Kidney capillary endothelial cell (primary cell): ENCODE measurements at regions not wholly inside any gene's neighbourhood (a gene's known extent, or its start where the extent isn't known, plus 50 kb on each side); places are given as distances from the start of the nearest gene placed in this dataset.

Source experiments
- DNase-seq: peaks from one replicate; pipeline ENCODE4 v3.0.0-alpha.2; 2018; ENCODE audit warnings: low spot score

- DNase-seq = no peak
Measured at GRCh38 chr3:55413236-55413635, 73.9 kb downstream of the WNT5A start.

GRCh38 chr3:55412545-55412944 lies 74.6 kb downstream of the WNT5A start:
- no peak for DNase-seq

DNA sequence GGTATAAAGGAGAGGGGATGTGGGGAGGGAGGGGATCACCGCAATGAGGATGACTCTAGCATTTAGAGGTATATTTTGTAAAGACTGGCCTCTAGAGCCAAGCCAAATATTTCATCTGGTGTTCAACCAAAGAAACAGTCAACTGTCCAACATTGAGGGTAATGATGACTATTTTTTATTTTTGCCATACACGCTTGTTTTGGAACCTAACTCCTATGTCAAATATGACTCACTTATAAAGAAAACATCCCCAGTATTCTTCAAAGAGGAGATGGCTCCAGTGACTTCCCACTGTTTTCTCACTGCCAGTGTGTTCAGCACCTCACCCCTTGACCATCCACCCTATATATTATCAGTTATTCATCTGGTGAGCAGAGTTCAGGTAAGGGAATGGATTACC lies 77.3 kb downstream of the WNT5A start:
- no peak for DNase-seq

- no peak for DNase-seq
Measured at GRCh38 chr3:55408193-55408826, 78.8 kb downstream of the WNT5A start.

DNA sequence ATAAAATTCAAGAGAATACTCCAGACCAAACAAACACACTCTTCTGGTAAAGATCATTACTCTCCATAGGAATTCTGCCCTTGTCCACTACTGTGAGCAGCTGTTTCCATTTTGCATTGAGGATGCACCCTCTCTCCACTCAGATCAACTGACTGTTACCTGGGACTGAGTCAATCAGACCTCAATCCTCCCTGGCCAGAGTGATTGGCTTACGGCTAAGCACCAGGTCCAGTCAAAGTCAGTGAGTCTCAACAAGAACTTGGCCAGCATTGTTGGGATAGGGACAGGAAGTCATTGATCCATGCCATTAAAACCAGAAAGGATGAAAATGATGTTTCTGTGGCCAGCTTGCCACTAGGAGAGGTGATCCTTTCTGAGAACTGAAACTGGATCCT lies 79.7 kb downstream of the WNT5A start:
- DNase-seq = no peak

DNA sequence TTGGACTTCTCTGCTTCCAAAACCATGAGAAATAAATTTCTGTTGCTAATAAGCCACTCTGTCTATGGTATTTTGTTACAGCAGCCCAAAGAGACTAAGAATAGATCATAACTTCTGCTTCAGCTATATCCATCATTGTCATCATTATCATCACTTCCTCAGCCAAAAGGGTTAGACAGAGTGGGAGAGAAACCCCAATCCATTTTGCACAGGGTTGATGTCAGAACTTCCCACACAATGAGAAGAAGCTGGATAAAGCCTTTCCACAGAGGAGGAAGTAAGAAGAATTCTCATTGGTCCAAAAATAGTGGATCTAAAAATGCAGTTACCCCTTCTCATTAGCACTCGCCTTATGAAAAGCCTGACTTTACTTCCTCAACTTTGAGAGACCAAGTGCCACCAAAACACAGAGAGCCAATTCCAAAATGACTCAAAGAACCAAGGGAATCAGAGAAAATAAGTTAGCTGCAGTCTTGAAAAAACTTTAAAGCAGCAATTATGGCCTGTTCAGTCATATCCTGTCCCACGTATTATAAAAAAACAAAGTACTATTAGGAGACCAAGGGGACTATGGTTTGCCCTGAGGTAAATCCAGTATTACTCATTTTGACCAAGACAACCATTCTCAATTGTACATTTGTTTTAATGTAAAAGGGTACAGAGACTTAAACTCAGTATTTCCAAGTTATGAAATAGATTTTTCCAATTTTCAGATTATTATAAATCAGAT lies 80.2 kb downstream of the WNT5A start:
- DNase-seq = no peak

- no peak for DNase-seq
Measured at GRCh38 chr3:55405436-55405835, 81.7 kb downstream of the WNT5A start.

DNA sequence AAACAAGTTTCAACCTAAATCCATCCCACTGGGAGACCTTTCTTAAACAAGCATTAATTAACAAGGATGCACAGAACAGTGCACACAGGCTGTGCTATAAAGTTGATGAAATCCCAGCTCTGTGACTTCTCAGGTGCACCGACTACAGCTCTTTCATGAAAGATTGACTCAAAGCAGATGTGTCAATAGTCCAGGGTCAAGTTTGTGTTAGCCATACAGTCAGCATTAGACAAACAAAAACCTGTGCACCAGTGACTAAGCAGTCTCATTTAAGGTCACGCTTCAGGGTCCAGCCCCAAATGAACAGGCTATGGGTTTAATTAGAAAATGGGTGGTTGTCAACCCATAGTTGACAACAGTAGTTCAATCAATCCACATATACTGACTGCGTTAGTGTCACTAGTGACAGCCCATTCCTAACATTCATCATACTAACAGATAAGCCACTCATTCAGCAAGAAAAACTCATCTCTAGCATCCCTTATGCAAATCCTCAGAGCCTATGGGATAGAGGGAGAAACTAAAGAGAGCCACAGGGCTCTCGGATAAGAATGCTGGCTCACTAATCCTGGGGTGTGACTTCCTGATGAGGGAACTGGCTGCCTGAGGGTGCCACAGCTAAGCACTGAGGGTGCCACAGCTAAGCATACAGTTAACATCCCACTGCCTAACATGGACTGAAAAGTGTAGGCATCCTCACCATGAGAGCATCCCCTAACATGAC lies 84.1 kb downstream of the WNT5A start:
- DNase-seq = no peak

DNA sequence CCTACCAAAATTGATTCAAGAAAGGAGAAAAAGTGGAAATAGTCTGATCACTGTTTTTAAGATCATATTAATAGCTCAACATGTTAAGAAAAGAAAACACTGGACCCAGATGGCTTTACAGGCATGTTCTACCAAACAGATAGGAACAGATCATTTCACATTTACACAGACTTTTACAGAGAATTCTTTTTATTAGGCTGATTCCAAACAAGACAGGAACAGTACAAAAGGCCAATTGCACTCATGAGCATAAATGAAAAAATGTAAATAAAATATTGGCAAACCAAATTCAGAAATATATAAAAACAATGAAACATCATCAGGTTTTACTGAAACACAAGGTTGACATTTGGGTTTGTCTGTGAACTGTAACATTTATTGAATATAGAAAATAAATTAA lies 106.5 kb downstream of the WNT5A start:
- DNase-seq = no peak

DNA sequence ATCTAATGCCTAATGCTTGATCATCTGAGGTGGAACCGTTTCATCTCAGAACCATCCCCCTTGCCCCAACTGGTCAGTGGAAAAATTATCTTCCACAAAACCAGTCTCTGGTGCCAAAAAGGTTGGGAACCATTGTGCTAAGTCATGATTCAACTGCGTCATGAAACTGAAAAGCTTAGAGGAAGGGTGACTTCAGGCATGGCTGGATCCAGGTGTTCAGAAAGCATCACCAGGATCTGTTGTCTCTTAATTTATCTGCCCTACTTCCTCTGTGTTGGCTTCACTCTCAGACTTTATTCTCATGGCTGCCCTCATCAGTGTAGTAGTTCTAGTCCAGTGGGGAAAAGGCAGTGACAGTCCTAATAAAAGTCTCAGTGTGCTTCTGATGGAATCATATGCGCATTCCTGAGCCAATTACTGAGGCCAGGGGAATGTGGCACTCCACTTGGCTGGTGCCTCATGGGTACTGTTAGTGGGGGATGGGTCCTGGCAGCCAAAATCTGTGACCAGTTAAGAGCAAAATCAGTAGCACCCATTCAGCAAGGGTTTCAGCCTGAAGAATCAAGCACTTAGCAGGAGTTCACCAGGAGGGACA lies 110.3 kb downstream of the WNT5A start:
- no peak for DNase-seq

- no peak for DNase-seq
Measured at GRCh38 chr3:55373423-55373822, 113.7 kb downstream of the WNT5A start.

DNA sequence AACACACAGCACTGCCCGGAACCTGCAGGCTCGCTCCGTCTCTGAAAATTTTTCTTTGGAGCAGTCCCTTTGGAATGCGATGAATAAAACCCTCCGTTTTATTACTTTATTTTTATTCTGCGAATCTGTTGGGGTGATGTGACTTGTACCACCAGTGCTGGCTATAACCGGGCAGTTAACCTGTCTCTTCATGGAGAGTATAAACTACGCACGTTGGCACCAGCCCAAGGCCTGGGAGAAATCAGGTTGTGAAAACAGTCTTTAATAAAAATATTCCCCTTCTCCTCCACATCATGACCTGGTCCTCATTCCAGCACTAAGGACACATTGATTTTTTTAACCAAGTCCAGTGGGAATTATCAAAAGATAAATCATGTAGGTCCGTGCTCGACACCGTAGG lies 116.8 kb downstream of the WNT5A start:
- DNase-seq = no peak

GRCh38 chr3:55369141-55369847 lies 117.8 kb downstream of the WNT5A start:
- DNase-seq = no peak

DNA sequence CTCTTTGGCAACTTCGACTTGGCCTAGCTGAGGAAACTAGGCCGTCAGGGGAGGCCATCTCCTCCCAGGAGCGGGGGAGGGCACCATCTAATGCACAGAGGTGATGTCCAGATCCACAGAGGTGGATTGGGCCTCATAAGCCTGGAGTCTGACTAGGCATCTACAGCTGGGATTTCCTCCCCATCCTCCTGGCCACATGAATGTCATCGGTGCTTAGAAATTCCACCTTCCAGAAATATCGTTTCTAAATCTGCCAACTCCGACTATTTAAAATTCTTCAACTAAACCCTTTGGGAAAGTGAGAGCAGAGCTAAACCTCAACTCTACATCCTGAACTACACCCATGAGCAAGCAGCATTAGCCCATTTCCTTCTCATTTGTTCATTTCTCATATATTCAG lies 118.7 kb downstream of the WNT5A start:
- no peak for DNase-seq

DNA sequence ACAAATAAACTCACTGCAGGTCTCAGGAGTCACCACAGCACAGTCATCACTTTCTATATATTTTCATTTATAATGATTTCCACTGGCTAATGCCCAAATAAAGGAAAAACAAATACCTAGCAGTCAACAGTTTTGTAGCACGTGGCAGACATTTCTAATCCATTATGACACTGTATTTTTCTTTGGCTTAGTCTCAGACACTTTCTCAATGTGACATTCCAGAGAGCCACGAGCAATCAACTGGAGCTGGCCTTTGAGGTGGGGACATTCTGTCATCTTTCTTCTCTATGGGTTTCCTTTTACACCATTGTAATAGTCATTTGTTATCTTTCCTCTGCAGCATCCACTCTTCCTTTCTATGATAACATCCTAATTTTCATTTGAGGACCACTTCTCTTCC lies 119.7 kb downstream of the WNT5A start:
- DNase-seq = no peak

GRCh38 chr3:55364421-55364820 lies 122.7 kb downstream of the WNT5A start:
- no peak for DNase-seq

DNA sequence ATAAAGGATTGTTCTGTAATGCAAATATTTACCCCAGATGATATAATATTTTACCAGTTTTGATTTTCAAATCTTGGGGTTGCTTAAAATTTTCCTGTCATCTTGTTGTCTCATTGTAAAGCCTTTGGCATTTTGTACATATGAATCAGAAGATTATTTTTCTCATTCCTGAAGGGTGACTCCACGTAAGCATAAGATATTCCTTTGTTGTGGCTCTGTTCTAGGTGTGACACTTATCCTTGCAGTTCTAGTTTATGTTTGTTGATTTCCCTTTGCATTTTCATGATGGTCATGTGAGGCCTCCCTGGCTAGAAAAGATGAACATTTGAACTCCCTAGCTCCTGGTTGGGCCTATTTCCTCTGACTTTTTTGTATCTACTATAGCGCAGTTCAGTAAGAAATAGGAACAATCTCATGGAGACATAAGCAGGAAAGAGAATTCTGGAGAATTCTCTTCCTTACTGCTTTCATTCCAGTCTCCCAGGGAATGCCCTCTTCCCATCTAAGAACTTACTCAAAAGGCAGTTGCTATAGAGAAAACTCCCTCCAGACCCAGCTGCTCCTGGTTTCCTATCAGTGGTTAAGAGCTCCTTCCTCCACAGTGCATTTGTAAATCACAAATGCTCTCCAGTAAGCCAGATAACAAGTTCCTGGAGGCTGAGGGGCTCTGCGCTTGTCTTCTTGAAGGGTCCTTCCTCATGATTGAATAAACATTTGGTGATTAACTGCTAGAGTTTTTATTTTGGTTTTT lies 124.7 kb downstream of the WNT5A start:
- no peak for DNase-seq

GRCh38 chr3:55357796-55358195 lies 129.3 kb downstream of the WNT5A start:
- DNase-seq = no peak

DNA sequence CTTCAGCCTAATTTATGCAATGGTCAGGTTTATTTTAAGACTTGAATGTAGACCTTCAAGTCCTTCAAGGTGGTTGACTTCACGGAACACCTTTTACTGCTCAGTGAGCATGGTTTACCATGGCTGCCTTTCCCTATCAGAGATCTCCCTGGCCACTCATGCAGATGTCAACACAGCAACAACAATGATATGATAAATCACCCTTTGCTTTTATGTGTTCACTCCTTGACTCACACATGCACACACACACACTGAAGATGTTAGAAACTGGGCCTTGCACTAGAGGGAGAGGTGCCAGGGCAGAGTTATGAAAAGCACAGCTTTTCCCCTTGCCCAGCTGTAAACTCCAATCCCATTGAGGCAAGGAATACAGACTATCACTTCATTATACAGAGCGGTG lies 134.4 kb downstream of the WNT5A start:
- no peak for DNase-seq

- no peak for DNase-seq
Measured at GRCh38 chr3:55349851-55350250, 137.3 kb downstream of the WNT5A start.

DNA sequence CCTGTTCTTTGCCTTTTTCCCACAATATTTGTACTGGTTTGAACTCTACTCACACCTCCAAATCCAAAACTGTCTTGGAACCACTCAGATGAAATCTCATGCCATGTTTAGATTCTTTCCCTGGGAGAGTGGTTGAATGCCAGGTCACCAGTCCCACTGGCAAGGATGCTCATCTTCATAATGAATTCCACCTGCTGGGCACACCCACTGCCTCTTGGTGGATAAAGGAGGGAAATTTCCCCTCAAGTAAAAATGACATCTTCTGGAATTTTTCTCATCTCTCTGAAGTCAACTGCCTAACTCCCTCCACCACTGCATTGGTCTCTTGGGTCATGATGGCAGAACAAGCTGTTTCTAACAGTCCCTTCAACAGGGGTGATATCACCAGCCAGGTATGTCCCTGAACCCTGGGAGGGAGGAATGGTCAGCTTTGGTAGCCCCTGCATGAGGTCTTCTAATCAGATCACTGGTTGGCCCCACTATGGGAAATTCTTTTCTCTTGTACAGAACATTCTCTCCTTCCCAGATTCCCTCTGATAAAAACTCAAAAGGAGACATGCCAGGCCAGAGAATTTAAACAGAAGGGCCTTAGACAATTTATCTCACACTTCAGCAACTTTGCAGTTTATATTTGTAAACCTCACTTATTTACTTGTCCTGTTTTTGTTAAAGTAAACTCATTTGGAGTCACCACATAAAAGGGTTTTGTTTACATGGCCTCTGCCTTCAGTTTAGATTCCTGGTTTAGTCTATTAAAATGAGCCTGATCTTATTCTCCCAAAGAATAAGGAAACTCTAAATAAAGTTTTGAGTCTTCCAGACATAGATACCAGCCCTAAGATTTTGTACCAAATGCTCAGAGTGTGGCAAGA lies 143.4 kb downstream of the WNT5A start:
- DNase-seq = no peak
